K562 (cell line): ENCODE measurements at regions not wholly inside any gene's neighbourhood (a gene's known extent, or its start where the extent isn't known, plus 50 kb on each side); places are given as distances from the start of the nearest gene placed in this dataset.

ENCODE experiments used
- ARID1B ChIP-seq: fragments of 450-650 bp; IDR thresholded peaks from 2 replicates; pipeline ENCODE4 v1.6.1; 2016; ENCODE audit warnings: antibody characterized with exemption, mild to moderate bottlenecking, inconsistent platforms
- FOXA1 ChIP-seq: fragments of 450-650 bp; IDR thresholded peaks from 2 replicates; pipeline ENCODE4 v1.6.1; 2016; ENCODE audit warnings: mild to moderate bottlenecking, borderline replicate concordance
- HBP1 ChIP-seq: fragments of 450-650 bp; formaldehyde crosslinking; IDR thresholded peaks from 2 replicates; pipeline ENCODE4 v1.4.0; 2022; ENCODE audit warnings: missing genetic modification characterization
- KDM2B ChIP-seq: fragments of 250-450 bp; sonication (Bioruptor Pico); IDR thresholded peaks from 2 replicates; pipeline ENCODE4 v1.8.0; 2021; ENCODE audit warnings: mild to moderate bottlenecking, moderate library complexity
- KLF6 ChIP-seq: fragments of 250-450 bp; sonication (Bioruptor Pico); IDR thresholded peaks from 2 replicates; pipeline ENCODE4 v1.4.0; 2020; ENCODE audit warnings: mild to moderate bottlenecking, moderate library complexity, borderline replicate concordance
- MCM3 ChIP-seq: fragments of 450-650 bp; IDR thresholded peaks from 2 replicates; pipeline ENCODE4 v1.6.1; 2016
- MTF1 ChIP-seq: fragments of 250-450 bp; sonication (Bioruptor Pico); IDR thresholded peaks from 2 replicates; pipeline ENCODE4 v1.9.0; 2021; ENCODE audit warnings: moderate library complexity, mild to moderate bottlenecking, inconsistent platforms, borderline replicate concordance
- NELFE ChIP-seq: IDR thresholded peaks from 2 replicates; pipeline ENCODE4 v1.6.1; 2011; ENCODE audit warnings: mild to moderate bottlenecking; ENCODE audit not compliant: insufficient read depth, insufficient read length
- NFXL1 ChIP-seq: fragments of 450-650 bp; formaldehyde crosslinking; IDR thresholded peaks from 2 replicates; pipeline ENCODE4 v1.4.0; 2021; ENCODE audit warnings: mild to moderate bottlenecking
- PHB ChIP-seq: fragments of 250-450 bp; sonication (Bioruptor Pico); IDR thresholded peaks from 2 replicates; pipeline ENCODE4 v1.5.0; 2021
- POLR2AphosphoS5 ChIP-seq: IDR thresholded peaks from 2 replicates; pipeline ENCODE4 v1.6.1; 2011; ENCODE audit warnings: mild to moderate bottlenecking, low read depth, low read length, moderate library complexity; ENCODE audit not compliant: control insufficient read depth, insufficient read depth
- RBM39 ChIP-seq: fragments of 200-400 bp; formaldehyde crosslinking; optimal IDR thresholded peaks from 2 replicates; pipeline ENCODE3; 2018; ENCODE audit warnings: low read depth, low read length
- SIRT6 ChIP-seq: IDR thresholded peaks from one replicate; pipeline ENCODE4 v1.6.1; 2012; ENCODE audit warnings: low read depth, mild to moderate bottlenecking, control low read depth, inconsistent platforms, low read length, moderate library complexity
- TEAD4 ChIP-seq, 2 experiments: sonication (generic) in 1 of 2; formaldehyde crosslinking in 1 of 2; IDR thresholded peaks; 2 replicates each; pipeline versions ENCODE4 v1.6.1 to v1.8.0; 2012 to 2022; ENCODE audit warnings: borderline replicate concordance in 1 of 2, inconsistent platforms in 1 of 2, low read length in 1 of 2, mild to moderate bottlenecking in 1 of 2, missing genetic modification reagents in 1 of 2
- ZC3H4 ChIP-seq: sonication (generic); formaldehyde crosslinking; IDR thresholded peaks from 2 replicates; pipeline ENCODE4 v1.9.0; 2021; ENCODE audit warnings: missing genetic modification reagents, borderline replicate concordance
- ZNF217 ChIP-seq: sonication (generic); formaldehyde crosslinking; IDR thresholded peaks from 2 replicates; pipeline ENCODE4 v1.8.0; 2022; ENCODE audit warnings: mild to moderate bottlenecking, missing genetic modification reagents
- ZNF384 ChIP-seq: IDR thresholded peaks from 2 replicates; pipeline ENCODE4 v1.6.1; 2012; ENCODE audit warnings: low read depth, low read length, improper control_type of control experiment
- ZNF408 ChIP-seq: fragments of 250-450 bp; sonication (Bioruptor Pico); IDR thresholded peaks from 2 replicates; pipeline ENCODE4 v1.4.0; 2020; ENCODE audit warnings: low read depth, mild to moderate bottlenecking, moderate library complexity
- ZNF766 ChIP-seq: fragments of 200-800 bp; sonication (Bioruptor generic); conservative IDR thresholded peaks from 2 replicates; pipeline ENCODE4 v1.6.1; 2016; ENCODE audit warnings: missing genetic modification characterization, missing compliant biosample characterization
- TF ChIP-seq, protein P1 (sequence below), 2 experiments: fragments of 450-650 bp; conservative IDR thresholded peaks; 2 replicates each; pipeline ENCODE4 v1.6.1; 2017; ENCODE audit warnings: mild to moderate bottlenecking in 2 of 2, moderate library complexity in 2 of 2
- TF ChIP-seq, protein P2 (sequence below): fragments of 450-650 bp; IDR thresholded peaks from 2 replicates; pipeline ENCODE4 v1.6.1; 2017; ENCODE audit warnings: antibody characterized with exemption, mild to moderate bottlenecking
- TF ChIP-seq, protein P3 (sequence below), 2 experiments: fragments of 450-650 bp in 1 of 2; sonication (generic) in 1 of 2; formaldehyde crosslinking in 1 of 2; IDR thresholded peaks in 1 of 2; conservative IDR thresholded peaks in 1 of 2; 2 replicates each; pipeline versions ENCODE4 v1.6.1 to v1.8.1; 2016 to 2023; ENCODE audit warnings: mild to moderate bottlenecking in 2 of 2, moderate library complexity in 2 of 2, inconsistent platforms in 1 of 2, missing genetic modification reagents in 1 of 2

DNA sequence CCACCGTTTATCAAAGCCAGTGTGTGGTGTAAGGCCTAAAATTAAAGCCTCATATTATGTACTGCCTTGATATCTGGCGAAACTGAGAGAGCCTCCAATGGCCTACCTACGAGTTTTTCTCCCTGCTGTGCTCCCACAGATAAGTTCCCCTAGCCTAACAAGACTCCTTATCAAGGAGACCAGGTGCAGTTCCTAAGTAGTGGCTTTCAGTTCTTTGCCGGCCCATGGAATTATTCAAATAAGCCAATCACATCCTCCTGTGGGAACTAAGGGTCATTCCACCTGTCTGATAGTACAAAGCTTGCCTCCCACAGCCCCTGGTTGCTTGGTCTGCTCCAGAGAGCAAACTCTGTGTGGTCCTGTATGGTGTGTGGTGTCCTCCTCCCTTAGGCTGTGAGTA lies 99.8 kb upstream of the TEX13C start (continued):
- TF ChIP-seq ZC3H4, result no peak
- TF ChIP-seq TEAD4 (IDR thresholded peaks at IDR 0.05; ENCODE audit: low read length), result peak; percentile 90
- TF ChIP-seq TEAD4 (CRISPR knock-in tag; IDR thresholded peaks at IDR 0.05; ENCODE audit: borderline replicate concordance), result no peak
- TF ChIP-seq ZNF408 (CRISPR knock-in tag), result no peak
- no peak for TF ChIP-seq SIRT6
- no peak for TF ChIP-seq ZNF384
- TF ChIP-seq, protein P1, sequence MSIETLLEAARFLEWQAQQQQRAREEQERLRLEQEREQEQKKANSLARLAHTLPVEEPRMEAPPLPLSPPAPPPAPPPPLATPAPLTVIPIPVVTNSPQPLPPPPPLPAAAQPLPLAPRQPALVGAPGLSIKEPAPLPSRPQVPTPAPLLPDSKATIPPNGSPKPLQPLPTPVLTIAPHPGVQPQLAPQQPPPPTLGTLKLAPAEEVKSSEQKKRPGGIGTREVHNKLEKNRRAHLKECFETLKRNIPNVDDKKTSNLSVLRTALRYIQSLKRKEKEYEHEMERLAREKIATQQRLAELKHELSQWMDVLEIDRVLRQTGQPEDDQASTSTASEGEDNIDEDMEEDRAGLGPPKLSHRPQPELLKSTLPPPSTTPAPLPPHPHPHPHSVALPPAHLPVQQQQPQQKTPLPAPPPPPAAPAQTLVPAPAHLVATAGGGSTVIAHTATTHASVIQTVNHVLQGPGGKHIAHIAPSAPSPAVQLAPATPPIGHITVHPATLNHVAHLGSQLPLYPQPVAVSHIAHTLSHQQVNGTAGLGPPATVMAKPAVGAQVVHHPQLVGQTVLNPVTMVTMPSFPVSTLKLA (conservative IDR thresholded peaks at IDR 0.05), result no peak
- TF ChIP-seq HBP1 (CRISPR knock-in tag), result no peak
- TF ChIP-seq, protein P2, sequence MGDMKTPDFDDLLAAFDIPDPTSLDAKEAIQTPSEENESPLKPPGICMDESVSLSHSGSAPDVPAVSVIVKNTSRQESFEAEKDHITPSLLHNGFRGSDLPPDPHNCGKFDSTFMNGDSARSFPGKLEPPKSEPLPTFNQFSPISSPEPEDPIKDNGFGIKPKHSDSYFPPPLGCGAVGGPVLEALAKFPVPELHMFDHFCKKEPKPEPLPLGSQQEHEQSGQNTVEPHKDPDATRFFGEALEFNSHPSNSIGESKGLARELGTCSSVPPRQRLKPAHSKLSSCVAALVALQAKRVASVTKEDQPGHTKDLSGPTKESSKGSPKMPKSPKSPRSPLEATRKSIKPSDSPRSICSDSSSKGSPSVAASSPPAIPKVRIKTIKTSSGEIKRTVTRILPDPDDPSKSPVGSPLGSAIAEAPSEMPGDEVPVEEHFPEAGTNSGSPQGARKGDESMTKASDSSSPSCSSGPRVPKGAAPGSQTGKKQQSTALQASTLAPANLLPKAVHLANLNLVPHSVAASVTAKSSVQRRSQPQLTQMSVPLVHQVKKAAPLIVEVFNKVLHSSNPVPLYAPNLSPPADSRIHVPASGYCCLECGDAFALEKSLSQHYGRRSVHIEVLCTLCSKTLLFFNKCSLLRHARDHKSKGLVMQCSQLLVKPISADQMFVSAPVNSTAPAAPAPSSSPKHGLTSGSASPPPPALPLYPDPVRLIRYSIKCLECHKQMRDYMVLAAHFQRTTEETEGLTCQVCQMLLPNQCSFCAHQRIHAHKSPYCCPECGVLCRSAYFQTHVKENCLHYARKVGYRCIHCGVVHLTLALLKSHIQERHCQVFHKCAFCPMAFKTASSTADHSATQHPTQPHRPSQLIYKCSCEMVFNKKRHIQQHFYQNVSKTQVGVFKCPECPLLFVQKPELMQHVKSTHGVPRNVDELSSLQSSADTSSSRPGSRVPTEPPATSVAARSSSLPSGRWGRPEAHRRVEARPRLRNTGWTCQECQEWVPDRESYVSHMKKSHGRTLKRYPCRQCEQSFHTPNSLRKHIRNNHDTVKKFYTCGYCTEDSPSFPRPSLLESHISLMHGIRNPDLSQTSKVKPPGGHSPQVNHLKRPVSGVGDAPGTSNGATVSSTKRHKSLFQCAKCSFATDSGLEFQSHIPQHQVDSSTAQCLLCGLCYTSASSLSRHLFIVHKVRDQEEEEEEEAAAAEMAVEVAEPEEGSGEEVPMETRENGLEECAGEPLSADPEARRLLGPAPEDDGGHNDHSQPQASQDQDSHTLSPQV, result no peak
- no peak for TF ChIP-seq MTF1 (CRISPR knock-in tag)
- no peak for TF ChIP-seq MCM3
- no peak for TF ChIP-seq ZNF766 (CRISPR knock-in tag)
- no peak for TF ChIP-seq NELFE
- TF ChIP-seq FOXA1, result no peak
- TF ChIP-seq KLF6 (CRISPR knock-in tag), result no peak
- no peak for TF ChIP-seq NFXL1 (CRISPR knock-in tag)
- no peak for TF ChIP-seq RBM39
- TF ChIP-seq ARID1B, result peak; percentile 86
- TF ChIP-seq, protein P3, sequence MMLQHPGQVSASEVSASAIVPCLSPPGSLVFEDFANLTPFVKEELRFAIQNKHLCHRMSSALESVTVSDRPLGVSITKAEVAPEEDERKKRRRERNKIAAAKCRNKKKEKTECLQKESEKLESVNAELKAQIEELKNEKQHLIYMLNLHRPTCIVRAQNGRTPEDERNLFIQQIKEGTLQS (IDR thresholded peaks at IDR 0.05), result no peak
- TF ChIP-seq, protein P3 (CRISPR knock-in tag; conservative IDR thresholded peaks at IDR 0.05), result no peak
- TF ChIP-seq ZNF217 (CRISPR knock-in tag), result no peak
- peak; percentile 59; the same call in 1 of the 2 replicates for TF ChIP-seq POLR2AphosphoS5
- TF ChIP-seq PHB (CRISPR knock-in tag), result no peak
- TF ChIP-seq KDM2B (CRISPR knock-in tag), result no peak
